Esophagus muscularis mucosa (tissue), 3 donors: ENCODE measurements at regions not wholly inside any gene's neighbourhood (a gene's known extent, or its start where the extent isn't known, plus 50 kb on each side); places are given as distances from the start of the nearest gene placed in this dataset.

ENCODE experiments used
- POLR2A ChIP-seq: fragments of 450-650 bp; IDR thresholded peaks from one replicate; pipeline ENCODE4 v1.6.1; 2017; ENCODE audit warnings: antibody characterized with exemption, moderate library complexity, mild to moderate bottlenecking, low read depth
- POLR2AphosphoS5 ChIP-seq, 2 donors: sonication (generic); formaldehyde crosslinking; IDR thresholded peaks; one replicate each; pipeline ENCODE4 v1.6.1; 2017; ENCODE audit warnings: antibody characterized with exemption in 2 of 2
- TF ChIP-seq, protein P1 (sequence below), 3 experiments: fragments of 200-600 bp in 2 of 3; fragments of 450-650 bp in 1 of 3; sonication (generic) in 2 of 3; IDR thresholded peaks; one replicate each; pipeline ENCODE4 v1.5.1; 2017 to 2019; ENCODE audit warnings: antibody characterized with exemption in 3 of 3, mild to moderate bottlenecking in 2 of 3, moderate library complexity in 1 of 3

DNA sequence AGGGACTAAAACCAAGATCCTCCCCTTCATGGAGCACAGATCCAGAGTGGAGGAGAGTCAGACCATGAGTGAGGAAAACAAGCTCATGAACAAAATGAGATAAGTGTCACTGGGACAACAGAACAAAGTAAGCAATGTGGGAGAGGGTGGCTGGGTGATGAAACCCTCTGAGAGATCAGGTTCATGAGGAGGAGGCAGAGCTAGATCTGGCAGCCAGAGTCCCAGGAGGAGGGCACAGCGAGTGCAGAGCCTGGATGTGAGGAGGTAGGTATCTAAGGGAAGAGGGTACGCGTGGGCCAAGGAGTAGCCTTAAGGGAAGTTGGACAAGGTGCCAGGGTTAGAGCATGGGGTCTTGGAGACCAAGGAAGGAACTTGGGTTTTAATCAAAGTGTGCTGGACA lies 1311.9 kb downstream of the UQCRFS1 start:
- TF ChIP-seq POLR2A (no peak), POLR2AphosphoS5 (IDR thresholded peaks at IDR 0.05) (no peak)
- TF ChIP-seq, protein P1, sequence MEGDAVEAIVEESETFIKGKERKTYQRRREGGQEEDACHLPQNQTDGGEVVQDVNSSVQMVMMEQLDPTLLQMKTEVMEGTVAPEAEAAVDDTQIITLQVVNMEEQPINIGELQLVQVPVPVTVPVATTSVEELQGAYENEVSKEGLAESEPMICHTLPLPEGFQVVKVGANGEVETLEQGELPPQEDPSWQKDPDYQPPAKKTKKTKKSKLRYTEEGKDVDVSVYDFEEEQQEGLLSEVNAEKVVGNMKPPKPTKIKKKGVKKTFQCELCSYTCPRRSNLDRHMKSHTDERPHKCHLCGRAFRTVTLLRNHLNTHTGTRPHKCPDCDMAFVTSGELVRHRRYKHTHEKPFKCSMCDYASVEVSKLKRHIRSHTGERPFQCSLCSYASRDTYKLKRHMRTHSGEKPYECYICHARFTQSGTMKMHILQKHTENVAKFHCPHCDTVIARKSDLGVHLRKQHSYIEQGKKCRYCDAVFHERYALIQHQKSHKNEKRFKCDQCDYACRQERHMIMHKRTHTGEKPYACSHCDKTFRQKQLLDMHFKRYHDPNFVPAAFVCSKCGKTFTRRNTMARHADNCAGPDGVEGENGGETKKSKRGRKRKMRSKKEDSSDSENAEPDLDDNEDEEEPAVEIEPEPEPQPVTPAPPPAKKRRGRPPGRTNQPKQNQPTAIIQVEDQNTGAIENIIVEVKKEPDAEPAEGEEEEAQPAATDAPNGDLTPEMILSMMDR (IDR thresholded peaks at IDR 0.05): no peak
